GM21423 (cell line): ENCODE measurements at regions not wholly inside any gene's neighbourhood (a gene's known extent, or its start where the extent isn't known, plus 50 kb on each side); places are given as distances from the start of the nearest gene placed in this dataset.
"Not testable (repeated sequence)": the region's sequence is repeated elsewhere in the genome, so short reads cannot be mapped to it uniquely, and the experiment has no call there.

Source experiments
- ATAC-seq: cut with Tn5 transposase; IDR thresholded peaks from one replicate; pipeline ENCODE4 v1.9.1; 2021; ENCODE audit warnings: mild to moderate bottlenecking, moderate library complexity; ENCODE audit not compliant: unreplicated experiment

GRCh38 chr10:64174666-64175255 lies 653.6 kb downstream of the REEP3 start:
- no peak for ATAC-seq

GRCh38 chr10:64175271-64175962 lies 654.2 kb downstream of the REEP3 start:
- ATAC-seq = no peak

- no peak for ATAC-seq
Observed at GRCh38 chr10:64182671-64183070, 661.5 kb downstream of the REEP3 start.

- ATAC-seq = no peak
Observed at GRCh38 chr10:64191286-64191685, 670.1 kb downstream of the REEP3 start.

GRCh38 chr10:64196638-64197315 lies 675.6 kb downstream of the REEP3 start:
- ATAC-seq = no peak

GRCh38 chr10:64201936-64202335 lies 680.7 kb downstream of the REEP3 start:
- ATAC-seq = no peak

- not testable (repeated sequence) for ATAC-seq
Observed at GRCh38 chr10:64204504-64204903, 683.3 kb downstream of the REEP3 start.

- ATAC-seq = no peak
Observed at GRCh38 chr10:64206409-64206808, 685.2 kb downstream of the REEP3 start.

- ATAC-seq = no peak
Observed at GRCh38 chr10:64209561-64209960, 688.4 kb downstream of the REEP3 start.

GRCh38 chr10:64210211-64210610 lies 689.0 kb downstream of the REEP3 start:
- no peak for ATAC-seq

- ATAC-seq = no peak
Observed at GRCh38 chr10:64211466-64211865, 690.3 kb downstream of the REEP3 start.

- no peak for ATAC-seq
Observed at GRCh38 chr10:64215088-64215487, 693.9 kb downstream of the REEP3 start.

- ATAC-seq = no peak
Observed at GRCh38 chr10:64219271-64220025, 698.2 kb downstream of the REEP3 start.

- no peak for ATAC-seq
Observed at GRCh38 chr10:64234489-64234888, 713.3 kb downstream of the REEP3 start.

GRCh38 chr10:64257704-64258103 lies 736.5 kb downstream of the REEP3 start:
- ATAC-seq = no peak

- ATAC-seq = peak; percentile 83
Observed at GRCh38 chr10:64261092-64261491, 739.9 kb downstream of the REEP3 start.

- ATAC-seq = no peak
Observed at GRCh38 chr10:64261676-64262075, 740.5 kb downstream of the REEP3 start.

GRCh38 chr10:64265961-64266360 lies 744.8 kb downstream of the REEP3 start:
- ATAC-seq = no peak

GRCh38 chr10:64271508-64271907 lies 750.3 kb downstream of the REEP3 start:
- no peak for ATAC-seq

- ATAC-seq = no peak
Observed at GRCh38 chr10:64271983-64272382, 750.8 kb downstream of the REEP3 start.

GRCh38 chr10:64275001-64275400 lies 753.8 kb downstream of the REEP3 start:
- ATAC-seq = no peak
